ENCODE measurements at regions not wholly inside any gene's neighbourhood (a gene's known extent, or its start where the extent isn't known, plus 50 kb on each side); places are given as distances from the start of the nearest gene placed in this dataset.

- H3K4me3 ChIP-seq (ENCODE audit: low read depth, low read length) = no peak overlapping the region
- TF ChIP-seq, protein P1, sequence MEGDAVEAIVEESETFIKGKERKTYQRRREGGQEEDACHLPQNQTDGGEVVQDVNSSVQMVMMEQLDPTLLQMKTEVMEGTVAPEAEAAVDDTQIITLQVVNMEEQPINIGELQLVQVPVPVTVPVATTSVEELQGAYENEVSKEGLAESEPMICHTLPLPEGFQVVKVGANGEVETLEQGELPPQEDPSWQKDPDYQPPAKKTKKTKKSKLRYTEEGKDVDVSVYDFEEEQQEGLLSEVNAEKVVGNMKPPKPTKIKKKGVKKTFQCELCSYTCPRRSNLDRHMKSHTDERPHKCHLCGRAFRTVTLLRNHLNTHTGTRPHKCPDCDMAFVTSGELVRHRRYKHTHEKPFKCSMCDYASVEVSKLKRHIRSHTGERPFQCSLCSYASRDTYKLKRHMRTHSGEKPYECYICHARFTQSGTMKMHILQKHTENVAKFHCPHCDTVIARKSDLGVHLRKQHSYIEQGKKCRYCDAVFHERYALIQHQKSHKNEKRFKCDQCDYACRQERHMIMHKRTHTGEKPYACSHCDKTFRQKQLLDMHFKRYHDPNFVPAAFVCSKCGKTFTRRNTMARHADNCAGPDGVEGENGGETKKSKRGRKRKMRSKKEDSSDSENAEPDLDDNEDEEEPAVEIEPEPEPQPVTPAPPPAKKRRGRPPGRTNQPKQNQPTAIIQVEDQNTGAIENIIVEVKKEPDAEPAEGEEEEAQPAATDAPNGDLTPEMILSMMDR (IDR thresholded peaks at IDR 0.05; ENCODE audit: borderline replicate concordance, insufficient read depth, low read depth, low read length) = no peak
Observed at GRCh38 chr4:148978301-148978700, 536.1 kb upstream of the NR3C2 start.

- H3K4me3 ChIP-seq (ENCODE audit: low read depth, low read length) = no peak overlapping the region
- TF ChIP-seq, protein P1 (IDR thresholded peaks at IDR 0.05; ENCODE audit: borderline replicate concordance, insufficient read depth, low read depth, low read length) = no peak
Observed at GRCh38 chr4:148975464-148975863, 533.2 kb upstream of the NR3C2 start.

DNA sequence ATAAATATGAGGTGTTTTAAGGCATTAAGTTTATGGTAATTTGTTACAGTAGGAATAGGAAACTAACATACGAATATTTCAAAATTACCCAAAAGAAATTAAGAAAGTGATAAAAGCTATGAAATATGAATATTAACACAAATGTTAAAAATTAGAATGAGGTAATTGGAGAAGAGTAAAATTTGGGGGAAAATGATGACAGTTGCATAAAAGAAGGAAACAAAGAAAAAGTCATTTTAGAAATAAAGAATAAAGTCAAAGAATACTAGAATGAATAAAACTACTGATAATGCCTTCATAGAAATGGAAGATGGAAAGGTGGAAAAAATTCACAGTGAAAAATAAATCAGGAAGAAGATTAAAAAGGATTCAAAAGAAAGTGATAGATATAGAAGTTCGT lies 522.9 kb upstream of the NR3C2 start:
- TF ChIP-seq, protein P1 (IDR thresholded peaks at IDR 0.05; ENCODE audit: borderline replicate concordance, insufficient read depth, low read depth, low read length) = no peak
- no peak overlapping the region for H3K4me3 ChIP-seq (ENCODE audit: low read depth, low read length)

DNA sequence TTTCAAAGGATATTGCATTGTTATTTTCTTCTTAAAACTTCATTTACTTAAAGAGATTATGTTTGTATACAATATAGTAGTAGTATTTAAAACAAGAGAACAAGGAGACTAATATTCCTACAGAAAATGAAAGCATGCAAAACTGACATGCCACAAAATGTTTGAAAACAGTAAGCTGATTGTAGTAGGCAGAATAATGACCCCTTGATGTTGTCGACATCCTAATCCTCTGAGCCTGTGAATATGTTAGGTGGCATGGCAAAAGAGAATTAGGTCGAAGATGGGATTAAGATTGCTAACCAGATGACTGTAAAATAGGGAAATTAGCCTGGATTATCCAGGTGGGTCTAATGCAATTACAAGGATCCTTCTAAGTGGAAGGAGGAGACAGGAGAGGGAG lies 522.2 kb upstream of the NR3C2 start:
- TF ChIP-seq, protein P1 (IDR thresholded peaks at IDR 0.05; ENCODE audit: borderline replicate concordance, insufficient read depth, low read depth, low read length) = no peak
- H3K4me3 ChIP-seq (ENCODE audit: low read depth, low read length) = no peak overlapping the region

DNA sequence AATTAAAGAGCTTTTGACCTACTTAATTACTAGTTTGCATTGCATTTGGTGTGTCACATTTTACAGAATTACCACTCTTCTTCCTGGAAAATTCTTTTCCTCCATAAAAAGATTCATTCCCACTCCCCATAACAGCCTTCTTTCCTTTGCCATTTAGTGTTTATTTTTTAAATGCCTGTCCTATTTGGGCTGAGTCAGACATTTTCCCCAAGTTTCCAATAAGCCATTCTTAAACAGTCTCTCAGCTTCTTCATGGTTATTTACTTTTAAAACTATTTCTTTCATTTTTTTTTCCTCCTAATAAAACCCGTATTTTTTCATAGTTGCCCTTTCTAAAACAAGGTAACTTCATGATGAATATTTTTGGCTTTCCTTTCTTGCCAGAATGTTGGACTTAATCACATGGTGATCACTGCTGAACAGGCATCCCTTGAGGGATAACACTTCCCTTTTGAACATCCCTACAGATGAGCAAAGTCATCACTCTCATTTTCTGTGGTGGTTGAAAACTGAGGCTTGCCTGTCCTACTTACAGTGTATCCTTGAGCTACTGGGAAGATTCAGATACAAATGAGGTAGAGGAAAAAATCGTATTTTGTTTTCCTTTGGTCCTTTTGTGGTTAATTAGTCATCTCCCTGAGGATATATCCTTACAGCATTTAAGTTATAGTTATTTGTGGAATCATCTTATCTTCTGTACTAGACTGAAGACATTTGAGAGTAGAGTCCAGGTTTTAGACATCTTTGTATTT lies 520.5 kb upstream of the NR3C2 start:
- no peak overlapping the region for H3K4me3 ChIP-seq (ENCODE audit: low read depth, low read length)
- TF ChIP-seq, protein P1 (IDR thresholded peaks at IDR 0.05; ENCODE audit: borderline replicate concordance, insufficient read depth, low read depth, low read length) = no peak

- H3K4me3 ChIP-seq (ENCODE audit: low read depth, low read length) = no peak overlapping the region
- TF ChIP-seq, protein P1 (IDR thresholded peaks at IDR 0.05; ENCODE audit: borderline replicate concordance, insufficient read depth, low read depth, low read length) = no peak
Observed at GRCh38 chr4:148961526-148961925, 519.3 kb upstream of the NR3C2 start.

- TF ChIP-seq, protein P1 (IDR thresholded peaks at IDR 0.05; ENCODE audit: borderline replicate concordance, insufficient read depth, low read depth, low read length) = no peak
- no peak overlapping the region for H3K4me3 ChIP-seq (ENCODE audit: low read depth, low read length)
Observed at GRCh38 chr4:148958317-148958716, 516.1 kb upstream of the NR3C2 start.
